Right cardiac atrium (tissue), 5 donors: ENCODE measurements at regions not wholly inside any gene's neighbourhood (a gene's known extent, or its start where the extent isn't known, plus 50 kb on each side); places are given as distances from the start of the nearest gene placed in this dataset.

Experiments
- ATAC-seq, 2 donors: fragments of 200-7000 bp; cut with Tn5 transposase; one replicate each; pipeline versions ENCODE4 v1.8.0 to v1.9.1; 2020; ENCODE audit warnings: moderate library complexity in 2 of 2, mild to moderate bottlenecking in 1 of 2
- DNase-seq, 3 donors: peaks; one replicate each; pipeline ENCODE4 v3.0.0-alpha.2; 2020
- H3K27ac ChIP-seq: one replicate; pipeline ENCODE4 v1.5.1; 2013; ENCODE audit warnings: mild to moderate bottlenecking, low read length, control low read depth, moderate library complexity
- H3K27me3 ChIP-seq: one replicate; pipeline ENCODE4 v1.6.1; 2013; ENCODE audit not compliant: control insufficient read depth, insufficient read depth
- H3K4me1 ChIP-seq: one replicate; pipeline ENCODE4 v1.6.1; 2013; ENCODE audit warnings: low read length; ENCODE audit not compliant: control insufficient read depth, insufficient read depth
- H3K4me3 ChIP-seq: one replicate; pipeline ENCODE4 v1.5.1; 2013; ENCODE audit warnings: low read length, control low read depth
- H3K9me3 ChIP-seq: one replicate; pipeline ENCODE4 v1.6.1; 2013; ENCODE audit warnings: low read length; ENCODE audit not compliant: control insufficient read depth
- WGBS: extraction: QIAGEN DNeasy Blood & Tissue Kit; methylation state at CpG from one replicate; pipeline ENCODE4 v1.1.7; 2013; 5-methylcytosine and 5-hydroxymethylcytosine counted together
- intact Hi-C, 4 donors: fragments of 100-400 bp; cut with DNase I; formaldehyde crosslinking; loops; one replicate each; pipeline versions ENCODE4 v1.11.0 to v1.14.0; 2022 to 2023
- donor health status: healthy with polysubstance abuse.
- donor health status: DM: no; HTN: yes; CAD: no.
- donor health status: DM: no; HTN: no; CAD: no.
- donor health status: DM: no; HTN: yes; CAD: no; lungs with severe emphysema.
- donor health status: DM: yes; HTN: yes; CAD: no.

GRCh38 chr2:7604456-7604855, 687.2 kb downstream of the RNF144A start:
- WGBS: 76% methylated on average over 3 of the region's 3 CpGs

GRCh38 chr2:7607441-7608173, 690.4 kb downstream of the RNF144A start:
- H3K4me3 ChIP-seq: no peak overlapping the region
- ATAC-seq: no peak
- H3K27me3 ChIP-seq: no peaks in the 10 kb centered on the region
- intact Hi-C loops: no loop called here
- DNase-seq: no peak
- H3K27ac ChIP-seq: no peak overlapping the region
- no peaks in the 10 kb centered on the region for H3K9me3 ChIP-seq
- H3K4me1 ChIP-seq: no peaks in the 10 kb centered on the region
- WGBS: 49% methylated on average over 8 of the region's 8 CpGs

More at GRCh38 chr2:7604456-7604855, 687.2 kb downstream of the RNF144A start:
- DNase-seq: no peak
- H3K9me3 ChIP-seq: no peaks in the 10 kb centered on the region
- ATAC-seq: no peak
- no peaks in the 10 kb centered on the region for H3K27me3 ChIP-seq
- intact Hi-C loops: no loop called here
- no peak overlapping the region for H3K4me3 ChIP-seq
- H3K27ac ChIP-seq: no peak overlapping the region
- no peaks in the 10 kb centered on the region for H3K4me1 ChIP-seq

GRCh38 chr2:7609556-7609955, 692.3 kb downstream of the RNF144A start:
- Histone ChIP-seq H3K27ac (no peak overlapping the region), H3K4me3 (no peak overlapping the region), H3K9me3 (no peaks in the 10 kb centered on the region), H3K27me3 (no peaks in the 10 kb centered on the region), H3K4me1 (no peaks in the 10 kb centered on the region)
- peak in 1 of 3 donors; percentile 13 for DNase-seq
- no peak for ATAC-seq
- WGBS: 86% methylated on average over 7 of the region's 7 CpGs
- intact Hi-C loops: no loop called here

- ATAC-seq (no peak), DNase-seq (no peak)
- Histone ChIP-seq H3K27me3 (no peaks in the 10 kb centered on the region), H3K4me1 (no peaks in the 10 kb centered on the region), H3K4me3 (no peak overlapping the region), H3K27ac (no peak overlapping the region), H3K9me3 (no peaks in the 10 kb centered on the region)
- intact Hi-C loops: no loop called here
- WGBS: 94% methylated on average over 8 of the region's 8 CpGs
Observed at GRCh38 chr2:7609974-7610373, 692.8 kb downstream of the RNF144A start.

- ATAC-seq (no peak), DNase-seq (peak in 1 of 3 donors; percentile 15)
- Histone ChIP-seq H3K4me3 (no peak overlapping the region), H3K9me3 (no peaks in the 10 kb centered on the region), H3K27ac (no peak overlapping the region), H3K4me1 (no peaks in the 10 kb centered on the region), H3K27me3 (no peaks in the 10 kb centered on the region)
- WGBS: 68% methylated on average over 4 of the region's 4 CpGs
- intact Hi-C loops: no loop called here
Observed at GRCh38 chr2:7611750-7612149, 694.5 kb downstream of the RNF144A start.

GRCh38 chr2:7612969-7613368, 695.8 kb downstream of the RNF144A start:
- no peak overlapping the region for H3K27ac ChIP-seq
- no peaks in the 10 kb centered on the region for H3K9me3 ChIP-seq
- H3K27me3 ChIP-seq: no peaks in the 10 kb centered on the region
- no peak for ATAC-seq
- no peaks in the 10 kb centered on the region for H3K4me1 ChIP-seq
- 73% methylated on average over 3 of the region's 3 CpGs for WGBS
- no peak overlapping the region for H3K4me3 ChIP-seq
- intact Hi-C loops: no loop called here
- DNase-seq: no peak

GRCh38 chr2:7613831-7614230, 696.6 kb downstream of the RNF144A start:
- DNase-seq (peak in 1 of 3 donors; percentile 34), ATAC-seq (no peak)
- Histone ChIP-seq H3K9me3 (no peaks in the 10 kb centered on the region), H3K27me3 (no peaks in the 10 kb centered on the region), H3K4me3 (no peak overlapping the region), H3K27ac (no peak overlapping the region), H3K4me1 (no peaks in the 10 kb centered on the region)
- intact Hi-C loops: no loop called here
- WGBS: 90% methylated on average over 6 of the region's 6 CpGs

- intact Hi-C loops: no loop called here
- ATAC-seq (no peak), DNase-seq (peak in 1 of 3 donors; percentile 45)
- 71% methylated on average over 3 of the region's 3 CpGs for WGBS
- Histone ChIP-seq H3K27ac (no peak overlapping the region), H3K27me3 (no peaks in the 10 kb centered on the region), H3K9me3 (no peaks in the 10 kb centered on the region), H3K4me3 (no peak overlapping the region), H3K4me1 (no peaks in the 10 kb centered on the region)
Observed at GRCh38 chr2:7618031-7618430, 700.8 kb downstream of the RNF144A start.

- intact Hi-C loops: no loop called here
- no peak overlapping the region for H3K4me3 ChIP-seq
- no peaks in the 10 kb centered on the region for H3K4me1 ChIP-seq
- 77% methylated on average over 8 of the region's 8 CpGs for WGBS
- H3K9me3 ChIP-seq: no peaks in the 10 kb centered on the region
- H3K27me3 ChIP-seq: no peaks in the 10 kb centered on the region
- DNase-seq: no peak
- no peak overlapping the region for H3K27ac ChIP-seq
- no peak for ATAC-seq
Observed at GRCh38 chr2:7619203-7619970, 702.2 kb downstream of the RNF144A start.

- DNase-seq (no peak), ATAC-seq (no peak)
- Histone ChIP-seq H3K9me3 (no peaks in the 10 kb centered on the region), H3K27me3 (no peaks in the 10 kb centered on the region), H3K27ac (no peak overlapping the region), H3K4me3 (no peak overlapping the region), H3K4me1 (no peaks in the 10 kb centered on the region)
- 72% methylated on average over 1 of the region's 1 CpG for WGBS
- intact Hi-C loops: no loop called here
Observed at GRCh38 chr2:7620255-7620654, 703.0 kb downstream of the RNF144A start.

GRCh38 chr2:7621018-7621814, 704.0 kb downstream of the RNF144A start:
- 91% methylated on average over 4 of the region's 4 CpGs for WGBS
- no peaks in the 10 kb centered on the region for H3K9me3 ChIP-seq
- no peak for ATAC-seq
- H3K27ac ChIP-seq: no peak overlapping the region
- H3K4me1 ChIP-seq: no peaks in the 10 kb centered on the region
- intact Hi-C loops: no loop called here
- no peak overlapping the region for H3K4me3 ChIP-seq
- H3K27me3 ChIP-seq: no peaks in the 10 kb centered on the region
- no peak for DNase-seq
